IPS-18c (cell line): ENCODE measurements at regions not wholly inside any gene's neighbourhood (a gene's known extent, or its start where the extent isn't known, plus 50 kb on each side); places are given as distances from the start of the nearest gene placed in this dataset.
A peak's percentile ranks its signal among the peaks of the same experiment; 100 is the strongest.
"Not testable (repeated sequence)": the region's sequence is repeated elsewhere in the genome, so short reads cannot be mapped to it uniquely, and the experiment has no call there.

Experiments
- H3K4me3 ChIP-seq: 2 replicates; pipeline ENCODE4 v1.7.0; 2013; ENCODE audit warnings: low read depth, mild to moderate bottlenecking, low read length, moderate library complexity; ENCODE audit not compliant: insufficient read depth
- H3K9me3 ChIP-seq: one replicate; pipeline ENCODE4 v1.6.1; 2013; ENCODE audit warnings: mild to moderate bottlenecking, low read length, moderate library complexity; ENCODE audit not compliant: control insufficient read depth, insufficient read depth

- H3K9me3 ChIP-seq, result no peaks in the 10 kb centered on the region
Measured at GRCh38 chr3:87778876-87779275, 279.9 kb downstream of the CGGBP1 start.

GRCh38 chr3:87771337-87772192 is 287.2 kb downstream of the CGGBP1 start:
- Histone ChIP-seq H3K4me3 (0 out of 2 replicates have a peak overlapping the region, but pooled peaks have one; percentile 6), H3K9me3 (no peaks in the 10 kb centered on the region)

More at GRCh38 chr3:87778876-87779275, 279.9 kb downstream of the CGGBP1 start:
- no peak overlapping the region for H3K4me3 ChIP-seq

GRCh38 chr3:87766721-87767120 is 292.1 kb downstream of the CGGBP1 start:
- Histone ChIP-seq H3K9me3 (no peaks in the 10 kb centered on the region), H3K4me3 (no peak overlapping the region)

GRCh38 chr3:87765256-87765655 is 293.5 kb downstream of the CGGBP1 start:
- Histone ChIP-seq H3K4me3 (no peak overlapping the region), H3K9me3 (no peaks in the 10 kb centered on the region)

GRCh38 chr3:87761795-87762194 is 297.0 kb downstream of the CGGBP1 start:
- Histone ChIP-seq H3K4me3 (no peak overlapping the region), H3K9me3 (no peaks in the 10 kb centered on the region)

- no peak overlapping the region for H3K4me3 ChIP-seq
- H3K9me3 ChIP-seq, result no peaks in the 10 kb centered on the region
Measured at GRCh38 chr3:87761341-87761740, 297.5 kb downstream of the CGGBP1 start.

GRCh38 chr3:87756616-87757015 is 302.2 kb downstream of the CGGBP1 start:
- no peak overlapping the region for H3K4me3 ChIP-seq
- H3K9me3 ChIP-seq, result no peaks in the 10 kb centered on the region

- H3K9me3 ChIP-seq, result no peaks in the 10 kb centered on the region
- no peak overlapping the region for H3K4me3 ChIP-seq
Measured at GRCh38 chr3:87755852-87756251, 303.0 kb downstream of the CGGBP1 start.

GRCh38 chr3:87742250-87742649 is 316.6 kb downstream of the CGGBP1 start:
- no peak overlapping the region for H3K4me3 ChIP-seq
- peaks cover 2% of the 10 kb centered on the region for H3K9me3 ChIP-seq

GRCh38 chr3:87740894-87741293 is 317.9 kb downstream of the CGGBP1 start:
- H3K4me3 ChIP-seq, H3K9me3 ChIP-seq: not testable (repeated sequence)

GRCh38 chr3:87737817-87738216 is 321.0 kb downstream of the CGGBP1 start:
- not testable (repeated sequence) for H3K9me3 ChIP-seq

GRCh38 chr3:87733671-87734367 is 325.0 kb downstream of the CGGBP1 start:
- Histone ChIP-seq H3K4me3 (no peak overlapping the region), H3K9me3 (peaks cover 4% of the 10 kb centered on the region)

More at GRCh38 chr3:87737817-87738216, 321.0 kb downstream of the CGGBP1 start:
- H3K4me3 ChIP-seq, result not testable (repeated sequence)

GRCh38 chr3:87732294-87732693 is 326.5 kb downstream of the CGGBP1 start:
- H3K9me3 ChIP-seq, result peaks cover 4% of the 10 kb centered on the region
- H3K4me3 ChIP-seq, result no peak overlapping the region

GRCh38 chr3:87727783-87728182 is 331.0 kb downstream of the CGGBP1 start:
- Histone ChIP-seq H3K4me3 (no peak overlapping the region), H3K9me3 (peaks cover 11% of the 10 kb centered on the region)

- Histone ChIP-seq H3K4me3 (no peak overlapping the region), H3K9me3 (no peaks in the 10 kb centered on the region)
Measured at GRCh38 chr3:87719060-87719459, 339.7 kb downstream of the CGGBP1 start.

GRCh38 chr3:87710511-87710910 is 348.3 kb downstream of the CGGBP1 start:
- H3K9me3 ChIP-seq, result no peaks in the 10 kb centered on the region
- no peak overlapping the region for H3K4me3 ChIP-seq

- H3K4me3 ChIP-seq, result no peak overlapping the region
Measured at GRCh38 chr3:87710028-87710427, 348.8 kb downstream of the CGGBP1 start.

GRCh38 chr3:87706176-87706575 is 352.6 kb downstream of the CGGBP1 start:
- no peaks in the 10 kb centered on the region for H3K9me3 ChIP-seq
- no peak overlapping the region for H3K4me3 ChIP-seq

More at GRCh38 chr3:87710028-87710427, 348.8 kb downstream of the CGGBP1 start:
- no peaks in the 10 kb centered on the region for H3K9me3 ChIP-seq
